ENCODE measurements at regions not wholly inside any gene's neighbourhood (a gene's known extent, or its start where the extent isn't known, plus 50 kb on each side); places are given as distances from the start of the nearest gene placed in this dataset.
"Not testable (repeated sequence)": the region's sequence is repeated elsewhere in the genome, so short reads cannot be mapped to it uniquely, and the experiment has no call there.

DNA sequence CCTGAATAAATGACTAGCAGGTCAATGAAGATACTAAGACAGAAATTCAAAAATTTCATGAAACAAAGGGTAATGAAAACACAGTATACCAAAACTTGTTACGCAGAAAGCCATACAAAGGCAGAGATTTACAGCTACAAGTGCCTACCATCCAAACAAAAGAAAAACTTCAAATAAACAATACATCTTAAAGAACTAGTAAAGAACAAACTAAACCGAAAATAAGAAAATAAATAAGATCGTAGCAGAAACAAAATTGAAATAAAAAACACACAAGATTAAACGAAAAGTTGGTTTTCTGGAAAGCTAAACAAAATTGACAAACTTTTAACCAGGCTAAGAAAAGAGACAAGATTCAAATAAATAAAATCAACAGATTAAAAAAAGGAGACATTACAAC is 51.5 kb downstream of the VPREB1 start:
- H3K27ac Mint-ChIP-seq; H3K9me3 Mint-ChIP-seq; H3K36me3 Mint-ChIP-seq; DNase-seq (ENCODE audit: low spot score in 2 of 2); ATAC-seq: not testable (repeated sequence)
- Mint-ChIP-seq H3K4me3 (peak overlapping the region; percentile 18), H3K4me1 (peaks cover 23% of the 10 kb centered on the region)

GRCh38 chr22:22297159-22297793 is 52.7 kb downstream of the VPREB1 start:
- peak overlapping the region; percentile 86 for H3K27ac Mint-ChIP-seq
- H3K36me3 Mint-ChIP-seq; DNase-seq (ENCODE audit: low spot score in 2 of 2); H3K9me3 Mint-ChIP-seq: not testable (repeated sequence)
- peaks cover 28% of the 10 kb centered on the region for H3K4me1 Mint-ChIP-seq
- peak overlapping the region; percentile 88 for H3K4me3 Mint-ChIP-seq
- peak; percentile 36 for ATAC-seq

DNA sequence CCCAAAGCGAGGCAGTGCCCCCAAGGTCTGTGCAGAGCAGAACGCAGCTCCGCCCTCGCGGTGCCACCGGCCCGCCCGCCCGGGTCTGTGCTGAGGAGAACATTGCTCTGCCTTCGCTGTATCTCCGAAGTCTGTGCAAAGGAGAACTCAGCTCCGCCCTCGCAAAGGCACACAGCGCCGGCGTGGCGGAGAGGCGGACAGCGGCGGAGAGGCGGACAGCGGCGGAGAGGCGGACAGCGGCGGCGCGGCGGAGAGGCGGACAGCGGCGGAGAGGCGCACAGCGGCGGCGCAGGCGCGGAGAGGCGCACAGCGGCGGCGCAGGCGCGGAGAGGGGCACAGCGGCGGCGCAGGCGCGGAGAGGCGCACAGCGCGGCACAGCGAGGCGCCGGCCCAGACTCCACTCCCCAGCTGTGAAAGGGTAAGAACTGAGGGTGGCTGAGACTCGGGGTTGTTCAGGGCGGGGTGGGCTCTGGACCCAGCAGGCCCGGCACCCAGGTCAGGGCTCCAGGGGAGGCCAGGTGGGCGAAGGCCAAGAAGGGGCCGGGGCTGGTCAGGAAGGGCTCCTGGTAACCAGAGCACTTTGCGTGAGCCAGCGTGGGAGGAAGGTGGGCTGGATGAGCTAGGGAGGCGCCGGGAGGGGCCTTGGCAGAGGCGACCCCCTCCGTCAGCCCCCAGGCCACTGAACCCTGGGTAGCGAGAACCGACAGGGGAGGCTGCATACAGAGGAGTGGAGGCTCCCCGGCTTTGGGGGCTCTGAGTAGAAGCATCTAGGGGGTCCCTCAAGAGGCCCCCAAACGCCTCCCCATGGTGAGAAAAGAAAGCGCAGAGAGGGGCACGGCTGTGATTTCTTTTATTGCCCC is 53.4 kb downstream of the VPREB1 start:
- Mint-ChIP-seq H3K36me3 (peaks cover 12% of the 10 kb centered on the region), H3K27ac (peak overlapping the region; percentile 86), H3K4me3 (peak overlapping the region; percentile 88), H3K4me1 (peaks cover 28% of the 10 kb centered on the region)
- DNase-seq (ENCODE audit: low spot score in 2 of 2): peak; percentile 86 to 88
- not testable (repeated sequence) for H3K9me3 Mint-ChIP-seq
- ATAC-seq: peak; percentile 100

- ATAC-seq; H3K9me3 Mint-ChIP-seq; DNase-seq (ENCODE audit: low spot score in 2 of 2): not testable (repeated sequence)
- H3K36me3 Mint-ChIP-seq: peaks cover 15% of the 10 kb centered on the region
- H3K27ac Mint-ChIP-seq: peak overlapping the region; percentile 86
- peaks cover 24% of the 10 kb centered on the region for H3K4me1 Mint-ChIP-seq
- peak overlapping the region; percentile 88 for H3K4me3 Mint-ChIP-seq
Measured at GRCh38 chr22:22298654-22299009, 54.0 kb downstream of the VPREB1 start.

GRCh38 chr22:22300511-22300910 is 55.9 kb downstream of the VPREB1 start:
- Mint-ChIP-seq H3K27ac (peak overlapping the region; percentile 17), H3K36me3 (peaks cover 34% of the 10 kb centered on the region), H3K4me1 (peaks cover 23% of the 10 kb centered on the region)
- not testable (repeated sequence) for H3K4me3 Mint-ChIP-seq; ATAC-seq; H3K9me3 Mint-ChIP-seq; DNase-seq (ENCODE audit: low spot score in 2 of 2)

DNA sequence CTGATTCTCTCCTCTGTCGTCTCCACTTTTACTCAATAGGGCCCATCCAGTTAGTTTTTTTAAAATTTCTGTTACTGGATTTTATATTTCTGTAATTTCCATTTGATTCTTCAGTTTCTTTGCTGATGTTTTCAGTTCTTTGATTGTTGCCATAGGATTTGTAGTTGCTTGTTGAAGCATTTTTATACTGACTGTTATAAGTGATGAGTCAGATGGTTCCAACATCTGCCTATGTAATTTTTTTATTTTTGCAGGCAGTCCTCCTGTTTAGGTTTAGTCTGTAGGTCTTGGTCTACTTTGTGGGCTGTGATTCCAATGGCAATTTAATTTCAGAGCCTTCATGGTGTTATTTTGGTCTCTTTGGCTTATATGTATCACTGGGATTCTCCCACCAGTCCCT is 56.4 kb downstream of the VPREB1 start:
- ATAC-seq; H3K4me3 Mint-ChIP-seq; DNase-seq (ENCODE audit: low spot score in 2 of 2); H3K9me3 Mint-ChIP-seq: not testable (repeated sequence)
- peaks cover 23% of the 10 kb centered on the region for H3K4me1 Mint-ChIP-seq
- H3K27ac Mint-ChIP-seq: peak overlapping the region; percentile 17
- H3K36me3 Mint-ChIP-seq: peaks cover 38% of the 10 kb centered on the region

DNA sequence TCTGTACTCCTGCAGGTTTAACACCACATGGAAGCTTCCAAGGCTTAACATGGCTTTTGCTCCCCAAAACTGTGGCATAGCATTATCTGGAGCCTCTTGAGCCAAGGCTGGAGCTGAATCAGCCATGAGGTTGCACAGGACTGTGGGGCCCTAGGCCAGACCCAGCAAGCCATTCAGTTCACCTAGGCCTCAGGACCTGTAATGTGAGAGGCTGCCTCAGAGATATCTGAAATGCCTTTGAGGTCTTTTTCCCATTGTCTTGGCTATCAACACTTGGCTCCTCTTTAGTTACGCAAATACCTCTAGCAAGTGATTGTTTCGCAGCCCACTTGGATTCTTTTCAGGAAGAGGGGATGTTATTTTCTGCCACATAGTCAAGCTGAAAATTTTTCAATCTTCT is 72.0 kb downstream of the VPREB1 start:
- H3K36me3 Mint-ChIP-seq: peaks cover 54% of the 10 kb centered on the region
- ATAC-seq (no peak), DNase-seq (ENCODE audit: low spot score in 2 of 2) (no peak)
- H3K9me3 Mint-ChIP-seq: no peaks in the 10 kb centered on the region
- no peak overlapping the region for H3K4me3 Mint-ChIP-seq
- no peak overlapping the region for H3K27ac Mint-ChIP-seq
- no peaks in the 10 kb centered on the region for H3K4me1 Mint-ChIP-seq

- no peak for ATAC-seq
- H3K27ac Mint-ChIP-seq: peak overlapping the region; percentile 23
- H3K36me3 Mint-ChIP-seq: peaks cover 45% of the 10 kb centered on the region
- H3K4me1 Mint-ChIP-seq: no peaks in the 10 kb centered on the region
- no peak for DNase-seq (ENCODE audit: low spot score in 2 of 2)
- H3K9me3 Mint-ChIP-seq: no peaks in the 10 kb centered on the region
- no peak overlapping the region for H3K4me3 Mint-ChIP-seq
Measured at GRCh38 chr22:22318723-22319465, 74.3 kb downstream of the VPREB1 start.

- Mint-ChIP-seq H3K27ac (peak overlapping the region; percentile 50), H3K36me3 (peaks cover 35% of the 10 kb centered on the region)
- not testable (repeated sequence) for H3K4me1 Mint-ChIP-seq, H3K4me3 Mint-ChIP-seq, H3K9me3 Mint-ChIP-seq
- peak; percentile 90 for ATAC-seq
- peak; percentile 69 to 83 for DNase-seq (ENCODE audit: low spot score in 2 of 2)
Measured at GRCh38 chr22:22321743-22322611, 77.4 kb downstream of the VPREB1 start.

- Mint-ChIP-seq H3K4me1 (no peaks in the 10 kb centered on the region), H3K4me3 (no peak overlapping the region), H3K9me3 (no peaks in the 10 kb centered on the region), H3K27ac (no peak overlapping the region), H3K36me3 (peaks cover 35% of the 10 kb centered on the region)
- no peak for DNase-seq (ENCODE audit: low spot score in 2 of 2)
- no peak for ATAC-seq
Measured at GRCh38 chr22:22322792-22323191, 78.2 kb downstream of the VPREB1 start.

GRCh38 chr22:22327723-22328122 is 83.1 kb downstream of the VPREB1 start:
- Mint-ChIP-seq H3K27ac (no peak overlapping the region), H3K36me3 (no peaks in the 10 kb centered on the region), H3K9me3 (no peaks in the 10 kb centered on the region), H3K4me3 (no peak overlapping the region), H3K4me1 (no peaks in the 10 kb centered on the region)
- DNase-seq (ENCODE audit: low spot score in 2 of 2) (no peak), ATAC-seq (peak; percentile 28)

DNA sequence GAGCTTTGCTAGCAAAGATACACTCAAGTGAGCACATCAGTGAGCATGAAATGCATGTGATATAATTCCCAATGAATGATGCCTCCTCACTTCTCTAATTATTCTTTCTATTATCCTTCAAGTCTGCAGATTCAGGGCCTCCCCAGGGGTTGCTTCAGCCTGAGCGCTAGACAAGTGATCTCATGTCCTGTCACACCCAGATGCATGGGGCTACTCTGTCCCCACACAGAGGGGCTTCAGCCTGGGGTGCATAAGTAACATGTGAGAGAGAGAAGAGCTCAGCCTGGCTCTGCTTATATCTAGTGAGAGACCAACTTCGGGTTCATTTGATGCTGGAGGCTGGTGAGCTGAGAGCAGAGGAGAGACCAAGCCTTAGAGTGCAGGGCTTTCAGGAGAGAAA is 85.2 kb downstream of the VPREB1 start:
- no peak overlapping the region for H3K27ac Mint-ChIP-seq
- H3K9me3 Mint-ChIP-seq: no peaks in the 10 kb centered on the region
- DNase-seq (ENCODE audit: low spot score in 2 of 2) (no peak), ATAC-seq (no peak)
- no peak overlapping the region for H3K4me3 Mint-ChIP-seq
- no peaks in the 10 kb centered on the region for H3K36me3 Mint-ChIP-seq
- no peaks in the 10 kb centered on the region for H3K4me1 Mint-ChIP-seq

DNA sequence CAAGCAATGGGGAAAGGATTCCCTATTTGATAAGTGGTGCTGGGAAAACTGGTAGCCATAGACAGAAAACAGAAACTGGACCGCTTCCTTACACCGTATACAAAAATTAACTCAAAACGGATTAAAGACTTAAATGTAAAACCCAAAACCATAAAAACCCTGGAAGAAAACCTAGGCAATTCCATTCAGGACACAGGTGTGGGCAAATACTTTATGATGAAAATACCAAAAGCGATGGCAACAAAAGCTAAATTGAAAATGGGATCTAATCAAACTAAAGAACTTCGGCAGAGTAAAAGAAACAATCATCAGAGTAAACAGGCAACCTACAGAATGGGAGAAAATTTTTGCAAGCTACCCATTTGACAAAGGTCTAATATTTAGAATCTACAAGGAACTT is 91.1 kb downstream of the VPREB1 start:
- not testable (repeated sequence) for H3K36me3 Mint-ChIP-seq; DNase-seq (ENCODE audit: low spot score in 2 of 2); H3K9me3 Mint-ChIP-seq; H3K27ac Mint-ChIP-seq; H3K4me1 Mint-ChIP-seq; ATAC-seq; H3K4me3 Mint-ChIP-seq

DNA sequence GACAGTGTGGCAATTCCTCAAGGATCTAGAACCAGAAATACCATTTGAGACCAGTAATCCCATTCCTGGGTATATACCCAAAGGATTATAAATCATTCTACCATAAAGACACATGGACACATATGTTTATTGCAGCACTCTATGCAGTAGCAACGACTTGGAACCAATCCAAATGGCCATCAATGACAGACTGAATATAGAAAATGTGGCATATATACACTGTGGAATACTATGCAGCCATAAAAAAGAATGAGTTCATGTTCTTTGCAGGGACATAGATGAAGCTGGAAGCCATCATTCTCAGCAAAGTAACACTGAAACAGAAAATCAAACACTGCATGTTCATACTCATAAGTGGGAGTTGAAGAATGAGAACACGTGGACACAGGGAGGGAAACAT is 91.7 kb downstream of the VPREB1 start:
- not testable (repeated sequence) for H3K4me3 Mint-ChIP-seq; ATAC-seq; H3K27ac Mint-ChIP-seq; H3K36me3 Mint-ChIP-seq; H3K4me1 Mint-ChIP-seq; H3K9me3 Mint-ChIP-seq; DNase-seq (ENCODE audit: low spot score in 2 of 2)

GRCh38 chr22:22338778-22339177 is 94.2 kb downstream of the VPREB1 start:
- H3K27ac Mint-ChIP-seq: not testable (repeated sequence)

More at GRCh38 chr22:22338778-22339177, 94.2 kb downstream of the VPREB1 start:
- not testable (repeated sequence) for H3K4me3 Mint-ChIP-seq; DNase-seq (ENCODE audit: low spot score in 2 of 2); H3K9me3 Mint-ChIP-seq; ATAC-seq; H3K36me3 Mint-ChIP-seq; H3K4me1 Mint-ChIP-seq

All from stimulated activated effector memory CD8-positive, alpha-beta T cell treated with anti-CD3 and anti-CD28 coated beads, Interleukin-12 subunit alpha, Interleukin-12 subunit beta, amount 100 ng/mL, for 72 hours (primary cell).